ENCODE measurements at regions not wholly inside any gene's neighbourhood (a gene's known extent, or its start where the extent isn't known, plus 50 kb on each side); places are given as distances from the start of the nearest gene placed in this dataset.

DNA sequence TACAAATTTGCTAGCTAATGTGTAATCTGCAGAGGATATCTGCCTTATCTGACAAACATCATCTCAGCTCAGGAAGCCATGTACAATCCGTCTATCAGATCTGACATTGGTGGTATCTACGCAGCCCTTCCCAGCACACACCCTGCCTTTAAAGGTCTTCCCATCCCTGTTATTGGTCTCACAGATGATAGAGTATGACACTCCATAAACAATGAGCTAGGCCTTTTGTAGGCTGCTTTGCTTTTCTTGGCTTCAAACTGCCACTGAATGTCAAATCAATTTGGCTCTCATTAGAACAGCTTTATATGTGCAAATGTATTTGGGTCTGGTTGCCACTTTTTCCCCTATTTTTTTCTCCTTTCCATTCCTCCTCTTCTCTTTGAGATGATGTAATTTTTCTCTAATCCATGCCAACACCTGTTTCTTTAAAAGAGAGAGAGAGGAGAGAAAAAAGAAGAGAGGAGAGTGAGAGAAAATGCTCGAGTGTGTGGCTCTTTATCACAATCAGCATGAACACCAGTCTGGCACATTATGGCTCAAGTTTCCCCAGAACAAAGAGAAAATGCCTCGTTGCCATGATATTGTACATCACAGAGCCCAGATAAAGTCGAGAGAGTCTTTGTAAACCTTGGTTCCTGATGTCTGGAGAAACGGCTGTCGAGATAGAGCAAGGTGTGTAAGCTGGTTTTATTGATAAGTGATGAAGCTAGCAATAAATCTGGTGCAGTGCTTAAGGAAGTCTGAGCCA lies 80.8 kb upstream of the DPH6 start:
- TF ChIP-seq, protein P1, sequence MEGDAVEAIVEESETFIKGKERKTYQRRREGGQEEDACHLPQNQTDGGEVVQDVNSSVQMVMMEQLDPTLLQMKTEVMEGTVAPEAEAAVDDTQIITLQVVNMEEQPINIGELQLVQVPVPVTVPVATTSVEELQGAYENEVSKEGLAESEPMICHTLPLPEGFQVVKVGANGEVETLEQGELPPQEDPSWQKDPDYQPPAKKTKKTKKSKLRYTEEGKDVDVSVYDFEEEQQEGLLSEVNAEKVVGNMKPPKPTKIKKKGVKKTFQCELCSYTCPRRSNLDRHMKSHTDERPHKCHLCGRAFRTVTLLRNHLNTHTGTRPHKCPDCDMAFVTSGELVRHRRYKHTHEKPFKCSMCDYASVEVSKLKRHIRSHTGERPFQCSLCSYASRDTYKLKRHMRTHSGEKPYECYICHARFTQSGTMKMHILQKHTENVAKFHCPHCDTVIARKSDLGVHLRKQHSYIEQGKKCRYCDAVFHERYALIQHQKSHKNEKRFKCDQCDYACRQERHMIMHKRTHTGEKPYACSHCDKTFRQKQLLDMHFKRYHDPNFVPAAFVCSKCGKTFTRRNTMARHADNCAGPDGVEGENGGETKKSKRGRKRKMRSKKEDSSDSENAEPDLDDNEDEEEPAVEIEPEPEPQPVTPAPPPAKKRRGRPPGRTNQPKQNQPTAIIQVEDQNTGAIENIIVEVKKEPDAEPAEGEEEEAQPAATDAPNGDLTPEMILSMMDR (IDR thresholded peaks at IDR 0.05): no peak
- TF ChIP-seq, protein P2, sequence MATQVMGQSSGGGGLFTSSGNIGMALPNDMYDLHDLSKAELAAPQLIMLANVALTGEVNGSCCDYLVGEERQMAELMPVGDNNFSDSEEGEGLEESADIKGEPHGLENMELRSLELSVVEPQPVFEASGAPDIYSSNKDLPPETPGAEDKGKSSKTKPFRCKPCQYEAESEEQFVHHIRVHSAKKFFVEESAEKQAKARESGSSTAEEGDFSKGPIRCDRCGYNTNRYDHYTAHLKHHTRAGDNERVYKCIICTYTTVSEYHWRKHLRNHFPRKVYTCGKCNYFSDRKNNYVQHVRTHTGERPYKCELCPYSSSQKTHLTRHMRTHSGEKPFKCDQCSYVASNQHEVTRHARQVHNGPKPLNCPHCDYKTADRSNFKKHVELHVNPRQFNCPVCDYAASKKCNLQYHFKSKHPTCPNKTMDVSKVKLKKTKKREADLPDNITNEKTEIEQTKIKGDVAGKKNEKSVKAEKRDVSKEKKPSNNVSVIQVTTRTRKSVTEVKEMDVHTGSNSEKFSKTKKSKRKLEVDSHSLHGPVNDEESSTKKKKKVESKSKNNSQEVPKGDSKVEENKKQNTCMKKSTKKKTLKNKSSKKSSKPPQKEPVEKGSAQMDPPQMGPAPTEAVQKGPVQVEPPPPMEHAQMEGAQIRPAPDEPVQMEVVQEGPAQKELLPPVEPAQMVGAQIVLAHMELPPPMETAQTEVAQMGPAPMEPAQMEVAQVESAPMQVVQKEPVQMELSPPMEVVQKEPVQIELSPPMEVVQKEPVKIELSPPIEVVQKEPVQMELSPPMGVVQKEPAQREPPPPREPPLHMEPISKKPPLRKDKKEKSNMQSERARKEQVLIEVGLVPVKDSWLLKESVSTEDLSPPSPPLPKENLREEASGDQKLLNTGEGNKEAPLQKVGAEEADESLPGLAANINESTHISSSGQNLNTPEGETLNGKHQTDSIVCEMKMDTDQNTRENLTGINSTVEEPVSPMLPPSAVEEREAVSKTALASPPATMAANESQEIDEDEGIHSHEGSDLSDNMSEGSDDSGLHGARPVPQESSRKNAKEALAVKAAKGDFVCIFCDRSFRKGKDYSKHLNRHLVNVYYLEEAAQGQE (IDR thresholded peaks at IDR 0.05; ENCODE audit: insufficient read depth in 1 of 2, low read depth in 2 of 2, low read length in 1 of 2): no peak
- no peak for TF ChIP-seq SIN3A (IDR thresholded peaks at IDR 0.05; ENCODE audit: borderline replicate concordance, insufficient read depth, low read depth, low read length)
- no peak for TF ChIP-seq POLR2AphosphoS5 (IDR thresholded peaks at IDR 0.05; ENCODE audit: low read depth, low read length)
- TF ChIP-seq TCF7L2 (IDR thresholded peaks at IDR 0.05; ENCODE audit: low read depth, low read length): no peak

Measured in Panc1 (cell line).